HepG2 (cell line): ENCODE measurements at regions not wholly inside any gene's neighbourhood (a gene's known extent, or its start where the extent isn't known, plus 50 kb on each side); places are given as distances from the start of the nearest gene placed in this dataset.

Experiments
- ATAC-seq: fragments of 200-7000 bp; cut with Tn5 transposase; 3 replicates; pipeline ENCODE4 v1.9.1; 2020; ENCODE audit warnings: mild to moderate bottlenecking, moderate library complexity
- BruUV-seq: library from RNA; stranded (reverse); fragments of 400-500 nt; replicated peaks from 2 replicates; lab custom pipeline; 2021; lab: Mats Ljungman, UMichigan
- CTCF ChIA-PET: fragments of 300-600 bp; formaldehyde crosslinking; extraction: SDS; loops from one replicate; lab custom pipeline; 2021; ENCODE audit warnings: low total read pairs, inconsistent platforms, low intra/inter-chr PET ratio; lab: Yijun Ruan, JAX
- POLR2A ChIA-PET: fragments of 350-600 bp; sonication (Branson Sonifier 250); formaldehyde crosslinking; loops from one replicate; lab custom pipeline; 2020; ENCODE audit warnings: antibody characterized with exemption, inconsistent platforms; lab: Yijun Ruan, JAX
- DNase-seq: peaks from one replicate; pipeline ENCODE4 v3.0.0-alpha.2; 2015; ENCODE audit warnings: low spot score
- FAIRE-seq: peaks from 3 replicates; lab custom pipeline; 2011; peaks lifted over from hg19 to GRCh38; lab: Jason Lieb, UNC
- H2AFZ ChIP-seq: one replicate; pipeline ENCODE4 v1.6.1; 2011; ENCODE audit warnings: low read length, inconsistent platforms
- H3K27ac ChIP-seq: fragments of 300-600 bp; 3 replicates; pipeline ENCODE4 v1.8.0; 2011; ENCODE audit warnings: mixed run types, mild to moderate bottlenecking, mixed read lengths, low read length, inconsistent platforms; ENCODE audit not compliant: insufficient read depth; ENCODE audit errors: extremely low read length
- H3K27me3 ChIP-seq, 2 experiments: fragments of 200-600 bp in 1 of 2; 2 replicates in 1 of 2; 3 replicates in 1 of 2; pipeline versions ENCODE4 v1.6.0 to v1.8.0; 2011; ENCODE audit warnings: low read length in 2 of 2, mild to moderate bottlenecking in 2 of 2, moderate library complexity in 2 of 2, inconsistent platforms in 1 of 2; ENCODE audit not compliant: insufficient read depth in 2 of 2, control insufficient read depth in 1 of 2
- H3K36me3 ChIP-seq, 2 experiments: fragments of 200-600 bp in 1 of 2; replicated peaks in 1 of 2; 2 replicates in 1 of 2; 3 replicates in 1 of 2; pipeline versions ENCODE4 v1.5.1 to v1.8.0; 2011; ENCODE audit warnings: low read length in 2 of 2, inconsistent platforms in 1 of 2; ENCODE audit not compliant: insufficient read depth in 2 of 2, control insufficient read depth in 1 of 2
- H3K4me1 ChIP-seq: 2 replicates; pipeline ENCODE4 v1.5.1; 2012; ENCODE audit warnings: low read length, inconsistent platforms; ENCODE audit not compliant: insufficient read depth
- H3K4me2 ChIP-seq: 2 replicates; pipeline ENCODE4 v1.6.0; 2011; ENCODE audit warnings: low read depth, low read length, inconsistent platforms
- H3K4me3 ChIP-seq, 3 experiments: fragments of 200-600 bp in 1 of 3; sonication (generic), shearing (Covaris generic) in 1 of 3; replicated peaks in 1 of 3; 2 replicates each; pipeline ENCODE4 v1.5.1; 2011 to 2016; ENCODE audit warnings: low read length in 3 of 3, inconsistent platforms in 2 of 3, low read depth in 2 of 3, mild to moderate bottlenecking in 2 of 3, control low read depth in 1 of 3, mixed read lengths in 1 of 3; ENCODE audit not compliant: insufficient read depth in 1 of 3
- H3K79me2 ChIP-seq: one replicate; pipeline ENCODE4 v1.6.1; 2011; ENCODE audit warnings: low read length, inconsistent platforms; ENCODE audit not compliant: insufficient read depth
- H3K9ac ChIP-seq: 2 replicates; pipeline ENCODE4 v1.6.0; 2011; ENCODE audit warnings: mild to moderate bottlenecking, low read depth, low read length, inconsistent platforms; ENCODE audit not compliant: insufficient read depth
- H3K9me3 ChIP-seq: 2 replicates; pipeline ENCODE4 v1.5.1; 2012; ENCODE audit warnings: mild to moderate bottlenecking, low read length
- H4K20me1 ChIP-seq: 2 replicates; pipeline ENCODE4 v1.6.0; 2011; ENCODE audit warnings: inconsistent platforms, mild to moderate bottlenecking, low read length, moderate library complexity; ENCODE audit not compliant: insufficient read depth
- PAF1 ChIP-seq: IDR thresholded peaks from 2 replicates; pipeline ENCODE4 v1.6.1; 2016; ENCODE audit warnings: missing genetic modification reagents, missing compliant biosample characterization
- REXO4 ChIP-seq: sonication (generic); formaldehyde crosslinking; IDR thresholded peaks from 2 replicates; pipeline ENCODE4 v1.8.0; 2022; ENCODE audit warnings: missing genetic modification reagents, mild to moderate bottlenecking, borderline replicate concordance
- SNAI1 ChIP-seq: sonication (generic); formaldehyde crosslinking; IDR thresholded peaks from 2 replicates; pipeline ENCODE4 v1.5.0; 2020; ENCODE audit warnings: mild to moderate bottlenecking, missing genetic modification reagents, borderline replicate concordance
- SRF ChIP-seq: IDR thresholded peaks from 2 replicates; pipeline ENCODE4 v1.6.1; 2011; ENCODE audit warnings: mild to moderate bottlenecking, low read depth, low read length, moderate library complexity
- ZBTB20 ChIP-seq: sonication (generic); formaldehyde crosslinking; IDR thresholded peaks from 2 replicates; pipeline ENCODE4 v1.8.1; 2023; ENCODE audit warnings: missing genetic modification reagents, low read depth, mild to moderate bottlenecking, borderline replicate concordance
- ZMYM3 ChIP-seq: sonication (generic); formaldehyde crosslinking; IDR thresholded peaks from 2 replicates; pipeline ENCODE4 v1.5.1; 2020; ENCODE audit warnings: mild to moderate bottlenecking, missing genetic modification reagents
- ZMYM4 ChIP-seq: sonication (generic); formaldehyde crosslinking; IDR thresholded peaks from 2 replicates; pipeline ENCODE4 v1.8.1; 2023; ENCODE audit warnings: mild to moderate bottlenecking, missing genetic modification reagents
- ZNF143 ChIP-seq: sonication (generic); formaldehyde crosslinking; IDR thresholded peaks from 2 replicates; pipeline ENCODE4 v1.4.0; 2020; ENCODE audit warnings: missing genetic modification reagents
- ZNF235 ChIP-seq: sonication (generic); formaldehyde crosslinking; IDR thresholded peaks from 2 replicates; pipeline ENCODE4 v1.8.1; 2023; ENCODE audit warnings: mild to moderate bottlenecking, missing genetic modification reagents, borderline replicate concordance
- ZNF615 ChIP-seq: sonication (generic); formaldehyde crosslinking; IDR thresholded peaks from 2 replicates; pipeline ENCODE4 v1.5.0; 2020; ENCODE audit warnings: mild to moderate bottlenecking, missing genetic modification reagents, borderline replicate concordance
- ZNF841 ChIP-seq: sonication (generic); formaldehyde crosslinking; IDR thresholded peaks from 2 replicates; pipeline ENCODE4 v1.8.1; 2023; ENCODE audit warnings: missing genetic modification reagents, borderline replicate concordance
- WGBS: methylation state at CpG from one replicate; pipeline ENCODE4 v1.1.6; 2017; ENCODE audit warnings: low lambda C conversion rate; 5-methylcytosine and 5-hydroxymethylcytosine counted together
- in situ Hi-C: cut with HindIII; loops from 2 replicates; pipeline ENCODE4 v1.10.0; 2017; ENCODE audit warnings: low pct_unique_long_range_greater_than_20kb; ENCODE audit not compliant: extremely low pct_ligation_motif_present
- intact Hi-C: fragments of 100-400 bp; cut with micrococcal nuclease; formaldehyde crosslinking; loops from one replicate; pipeline ENCODE4 v1.10.0; 2022; ENCODE audit not compliant: unreplicated experiment
- TF ChIP-seq, protein P1 (sequence below): sonication (generic); formaldehyde crosslinking; IDR thresholded peaks from 2 replicates; pipeline ENCODE4 v1.4.0; 2020; ENCODE audit warnings: missing genetic modification reagents, mild to moderate bottlenecking, borderline replicate concordance

DNA sequence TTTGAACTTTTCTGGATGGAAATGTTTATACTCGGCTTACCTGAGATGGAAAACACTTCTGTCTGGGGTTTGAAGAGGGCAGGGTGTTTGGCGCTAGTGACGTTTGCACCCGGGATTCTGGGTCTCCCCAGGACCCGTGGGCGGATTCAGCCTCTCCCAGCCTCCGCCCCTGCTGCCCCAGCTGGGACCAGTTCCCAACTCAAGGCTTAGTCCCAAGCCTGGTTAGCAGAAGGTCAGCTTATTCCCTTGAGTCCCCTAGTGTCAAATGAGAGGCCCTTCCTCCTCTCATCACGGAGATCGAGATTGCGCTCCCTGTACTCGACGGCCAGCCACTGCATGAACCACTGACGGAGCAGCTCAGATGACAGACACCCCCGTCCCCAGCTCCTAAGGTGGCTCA lies 123.2 kb downstream of the RTP5 start:
- Histone ChIP-seq H3K9ac (no peak overlapping the region), H3K4me3 (no peak overlapping the region), H3K27me3 (peaks cover 6 to 48% of the 10 kb centered on the region in 2 experiments), H2AFZ (no peak overlapping the region), H3K36me3 (no peaks in the 10 kb centered on the region), H3K27ac (no peak overlapping the region), H3K79me2 (no peaks in the 10 kb centered on the region), H3K9me3 (peaks cover 7% of the 10 kb centered on the region; the same call in 1 of the 2 replicates), H4K20me1 (no peaks in the 10 kb centered on the region), H3K4me2 (no peak overlapping the region), H3K4me1 (no peaks in the 10 kb centered on the region)
- ChIA-PET CTCF (no interaction called here), POLR2A (no interaction called here)
- DNase-seq (no peak), FAIRE-seq (no peak), ATAC-seq (no peak)
- WGBS: 47% methylated on average over 13 of the region's 14 CpGs
- BruUV-seq: no TSS peak
- in situ Hi-C loops (no loop called here), intact Hi-C loops (no loop called here)
- TF ChIP-seq ZNF615 (CRISPR knock-in tag): no peak
- TF ChIP-seq, protein P1, sequence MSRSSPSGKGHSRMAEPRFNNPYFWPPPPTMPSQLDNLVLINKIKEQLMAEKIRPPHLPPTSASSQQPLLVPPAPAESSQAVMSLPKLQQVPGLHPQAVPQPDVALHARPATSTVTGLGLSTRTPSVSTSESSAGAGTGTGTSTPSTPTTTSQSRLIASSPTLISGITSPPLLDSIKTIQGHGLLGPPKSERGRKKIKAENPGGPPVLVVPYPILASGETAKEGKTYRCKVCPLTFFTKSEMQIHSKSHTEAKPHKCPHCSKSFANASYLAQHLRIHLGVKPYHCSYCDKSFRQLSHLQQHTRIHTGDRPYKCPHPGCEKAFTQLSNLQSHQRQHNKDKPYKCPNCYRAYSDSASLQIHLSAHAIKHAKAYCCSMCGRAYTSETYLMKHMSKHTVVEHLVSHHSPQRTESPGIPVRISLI (CRISPR knock-in tag): no peak

DNA sequence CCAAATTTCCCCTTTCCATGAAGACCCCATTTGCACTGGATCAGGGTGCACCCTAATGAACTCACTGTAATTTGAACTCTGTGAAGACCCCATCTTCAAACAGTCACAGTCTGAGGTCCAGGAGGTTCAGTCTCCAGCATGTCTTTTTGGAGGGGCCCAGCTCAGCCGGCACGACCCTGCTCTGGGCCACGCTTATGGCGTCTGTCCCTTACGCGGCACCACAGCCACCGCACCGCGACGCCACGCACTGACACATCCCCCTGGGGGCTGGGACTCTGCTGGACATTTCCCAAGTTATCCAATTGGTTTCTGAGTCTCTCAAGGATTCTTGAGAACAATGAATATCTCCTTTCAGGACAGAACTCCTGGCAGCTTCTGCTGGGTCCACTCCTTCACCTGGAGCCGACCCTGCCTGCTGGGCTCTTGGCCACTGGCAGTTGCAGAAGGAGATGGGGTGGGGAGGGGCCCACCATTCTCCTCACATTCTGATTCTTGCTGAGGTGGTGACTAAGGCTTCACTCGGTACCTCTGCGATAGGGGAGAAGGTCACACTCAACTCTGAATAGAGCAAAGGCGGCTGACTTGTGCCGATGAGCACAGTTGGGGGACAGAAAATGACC lies 124.0 kb downstream of the RTP5 start:
- Histone ChIP-seq H3K4me2 (no peak overlapping the region), H3K4me3 (no peak overlapping the region), H3K36me3 (no peaks in the 10 kb centered on the region), H3K4me1 (no peaks in the 10 kb centered on the region), H3K9ac (no peak overlapping the region), H3K27me3 (peaks cover 11 to 55% of the 10 kb centered on the region in 2 experiments), H3K9me3 (peaks cover 7% of the 10 kb centered on the region; the same call in 1 of the 2 replicates), H2AFZ (no peak overlapping the region), H3K27ac (no peak overlapping the region), H4K20me1 (no peaks in the 10 kb centered on the region), H3K79me2 (no peaks in the 10 kb centered on the region)
- CTCF ChIA-PET: no interaction called here
- no peak for FAIRE-seq
- no peak for TF ChIP-seq SNAI1 (CRISPR knock-in tag)
- TF ChIP-seq ZMYM3: no peak
- no peak for TF ChIP-seq ZMYM4
- no peak for TF ChIP-seq ZBTB20
- TF ChIP-seq ZNF235 (CRISPR knock-in tag): no peak
- TF ChIP-seq ZNF143 (CRISPR knock-in tag): no peak
- no peak for TF ChIP-seq REXO4 (CRISPR knock-in tag)
- TF ChIP-seq SRF: no peak
- TF ChIP-seq ZNF841 (CRISPR knock-in tag): no peak
- no peak for TF ChIP-seq PAF1 (CRISPR knock-in tag)
- in situ Hi-C loops (no loop called here), intact Hi-C loops (no loop called here)
- WGBS: 88% methylated on average over 16 of the region's 16 CpGs
- POLR2A ChIA-PET: no interaction called here
- no peak for DNase-seq
- no TSS peak for BruUV-seq
- ATAC-seq: no peak
